ENCODE measurements at regions not wholly inside any gene's neighbourhood (a gene's known extent, or its start where the extent isn't known, plus 50 kb on each side); places are given as distances from the start of the nearest gene placed in this dataset.

DNA sequence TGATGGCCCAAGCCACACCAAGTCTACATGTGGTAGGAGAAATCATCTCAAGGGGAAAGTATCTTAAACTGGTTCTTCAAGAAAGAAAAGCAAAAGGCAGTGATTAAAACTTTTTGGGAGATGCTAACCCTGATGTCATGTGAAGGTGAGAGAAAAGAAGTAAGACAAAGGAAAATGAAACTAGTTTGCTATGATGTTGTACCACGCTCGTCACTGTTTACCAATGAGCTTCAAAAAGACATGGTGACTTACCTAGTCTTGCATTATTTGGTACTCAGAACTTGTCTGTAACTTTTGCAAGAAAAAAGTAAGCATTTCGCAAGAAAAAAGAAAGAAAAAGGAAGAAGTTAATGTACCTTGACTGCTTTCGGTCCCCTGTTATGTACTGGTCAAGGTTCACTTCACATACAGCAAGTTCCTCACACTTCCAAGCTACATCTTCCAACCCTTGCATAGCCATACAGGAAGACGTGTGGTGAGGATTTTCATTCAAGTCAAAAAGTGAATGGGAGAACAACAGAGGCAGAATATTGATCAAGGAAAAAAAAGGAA, 739.3 kb downstream of the NR2F1-AS1 start:
- TF ChIP-seq, protein P1, sequence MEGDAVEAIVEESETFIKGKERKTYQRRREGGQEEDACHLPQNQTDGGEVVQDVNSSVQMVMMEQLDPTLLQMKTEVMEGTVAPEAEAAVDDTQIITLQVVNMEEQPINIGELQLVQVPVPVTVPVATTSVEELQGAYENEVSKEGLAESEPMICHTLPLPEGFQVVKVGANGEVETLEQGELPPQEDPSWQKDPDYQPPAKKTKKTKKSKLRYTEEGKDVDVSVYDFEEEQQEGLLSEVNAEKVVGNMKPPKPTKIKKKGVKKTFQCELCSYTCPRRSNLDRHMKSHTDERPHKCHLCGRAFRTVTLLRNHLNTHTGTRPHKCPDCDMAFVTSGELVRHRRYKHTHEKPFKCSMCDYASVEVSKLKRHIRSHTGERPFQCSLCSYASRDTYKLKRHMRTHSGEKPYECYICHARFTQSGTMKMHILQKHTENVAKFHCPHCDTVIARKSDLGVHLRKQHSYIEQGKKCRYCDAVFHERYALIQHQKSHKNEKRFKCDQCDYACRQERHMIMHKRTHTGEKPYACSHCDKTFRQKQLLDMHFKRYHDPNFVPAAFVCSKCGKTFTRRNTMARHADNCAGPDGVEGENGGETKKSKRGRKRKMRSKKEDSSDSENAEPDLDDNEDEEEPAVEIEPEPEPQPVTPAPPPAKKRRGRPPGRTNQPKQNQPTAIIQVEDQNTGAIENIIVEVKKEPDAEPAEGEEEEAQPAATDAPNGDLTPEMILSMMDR (conservative IDR thresholded peaks at IDR 0.05; ENCODE audit: low read length) = no peak
- TF ChIP-seq EZH2phosphoT487 (IDR thresholded peaks at IDR 0.05; ENCODE audit: borderline replicate concordance, low read depth, low read length) = no peak

Data from OCI-LY7 (cell line).